ENCODE measurements at regions not wholly inside any gene's neighbourhood (a gene's known extent, or its start where the extent isn't known, plus 50 kb on each side); places are given as distances from the start of the nearest gene placed in this dataset.
A peak's percentile ranks its signal among the peaks of the same experiment; 100 is the strongest.

DNA sequence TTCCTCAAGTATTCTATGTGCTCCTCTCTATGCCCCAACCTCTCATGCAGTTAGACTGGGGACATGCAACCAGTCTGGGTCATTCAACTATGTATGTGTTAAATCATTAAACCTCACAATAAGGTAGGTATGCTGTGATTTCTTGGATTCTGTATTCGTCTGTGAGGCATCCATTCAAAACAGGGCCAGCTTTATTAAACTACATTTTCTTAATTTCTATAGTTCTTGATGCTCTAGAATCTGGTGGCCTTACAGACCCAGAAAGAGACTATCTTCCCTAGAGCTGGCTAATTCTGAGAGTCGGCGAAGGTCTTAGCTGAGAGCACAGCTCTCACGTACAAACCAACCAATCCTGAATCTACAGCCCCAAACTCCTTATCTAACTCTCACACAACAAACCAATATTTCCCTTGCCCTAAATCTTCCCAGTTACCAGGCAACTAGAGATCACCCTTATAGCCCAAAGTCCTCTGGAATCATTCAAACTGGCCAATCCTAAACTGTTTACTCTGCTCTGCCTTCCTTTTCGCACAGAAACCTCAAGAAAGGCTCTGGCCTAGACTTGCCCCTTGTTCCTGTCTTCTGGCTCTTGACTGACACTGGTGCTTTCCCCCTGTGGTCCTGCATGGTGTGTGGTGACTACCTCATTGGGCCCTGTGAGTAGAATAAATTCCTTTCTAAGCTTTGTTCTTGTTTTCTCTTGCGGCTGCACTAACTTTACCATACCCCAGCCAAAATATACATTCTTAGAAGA, 203.5 kb upstream of the TET2 start:
- DNase-seq (ENCODE audit: low spot score) (no peak), FAIRE-seq (no peak)

GRCh38 chr4:104944596-104944995, 202.1 kb upstream of the TET2 start:
- FAIRE-seq (no peak), DNase-seq (ENCODE audit: low spot score) (no peak)

DNA sequence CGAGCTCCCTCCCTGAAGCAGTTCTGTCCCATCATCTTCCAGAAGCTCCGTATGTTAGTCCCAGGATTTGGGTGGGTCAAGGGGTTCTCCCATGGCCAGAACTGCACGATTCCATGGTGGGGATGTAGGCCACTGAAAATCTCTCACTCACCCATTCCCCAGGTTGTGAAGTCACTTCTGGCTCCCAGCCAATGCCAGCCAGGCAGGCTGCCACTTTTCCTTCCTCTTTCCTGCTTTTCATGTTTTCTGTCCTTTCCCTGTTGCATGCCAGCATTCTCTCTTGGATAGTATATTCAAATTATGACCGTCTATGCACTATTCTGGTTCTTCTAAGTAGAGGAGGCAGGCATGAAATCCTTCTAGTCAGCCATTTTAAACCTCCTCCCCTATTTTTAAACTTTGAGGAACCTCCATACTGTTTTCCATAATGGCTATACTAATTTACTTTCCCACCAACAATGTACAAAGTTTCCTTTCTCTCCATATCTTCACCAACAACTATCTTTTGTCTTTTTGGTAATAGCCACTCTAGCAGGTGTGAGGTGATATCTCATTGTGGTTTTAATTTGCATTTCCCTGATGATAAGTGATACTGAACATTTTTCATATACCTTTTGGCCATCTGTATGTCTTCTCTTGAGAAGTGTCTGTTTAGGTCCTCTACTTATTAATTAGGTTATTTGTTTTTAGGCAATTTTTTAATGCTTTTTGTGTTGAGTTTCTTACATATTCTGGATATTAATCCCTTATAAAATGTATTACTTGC, 182.1 kb upstream of the TET2 start:
- FAIRE-seq: no peak
- no peak for DNase-seq (ENCODE audit: low spot score)

DNA sequence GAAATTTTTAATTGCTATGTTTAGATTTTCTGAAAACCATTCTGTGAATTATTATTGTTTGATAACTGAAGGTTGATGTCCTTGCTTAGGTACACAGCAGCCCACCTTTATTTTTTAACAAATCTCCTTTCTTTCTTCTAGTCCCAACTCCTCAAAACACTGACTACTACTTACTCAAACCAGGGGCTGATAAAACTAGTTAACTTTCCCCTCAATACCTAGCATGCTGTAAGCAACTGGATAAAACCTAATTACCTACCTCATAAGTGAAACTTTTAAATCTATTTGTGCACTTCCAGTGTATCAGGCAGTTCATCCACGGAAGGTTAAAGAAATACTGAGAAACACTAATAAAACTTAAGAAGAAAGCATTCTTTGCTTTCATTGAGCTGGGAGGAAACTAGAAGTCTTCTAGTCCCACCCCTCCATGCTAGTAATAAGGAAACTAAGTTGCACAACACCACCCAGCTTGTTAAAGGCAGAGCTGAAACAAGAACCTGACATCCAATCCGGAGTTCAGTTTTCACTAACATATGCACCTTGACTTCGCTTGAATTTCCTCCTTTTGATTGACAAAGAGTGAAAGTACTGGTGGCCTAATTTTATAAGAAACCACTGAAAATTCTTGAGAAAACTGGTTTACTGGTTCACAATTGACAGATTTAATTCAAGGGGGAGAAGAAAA, 180.2 kb upstream of the TET2 start:
- FAIRE-seq: no peak
- DNase-seq (ENCODE audit: low spot score): no peak

- no peak for FAIRE-seq
- no peak for DNase-seq (ENCODE audit: low spot score)
Measured at GRCh38 chr4:104967034-104967401, 179.7 kb upstream of the TET2 start.

- DNase-seq (ENCODE audit: low spot score) (no peak), FAIRE-seq (no peak)
Measured at GRCh38 chr4:104969394-104970082, 177.1 kb upstream of the TET2 start.

DNA sequence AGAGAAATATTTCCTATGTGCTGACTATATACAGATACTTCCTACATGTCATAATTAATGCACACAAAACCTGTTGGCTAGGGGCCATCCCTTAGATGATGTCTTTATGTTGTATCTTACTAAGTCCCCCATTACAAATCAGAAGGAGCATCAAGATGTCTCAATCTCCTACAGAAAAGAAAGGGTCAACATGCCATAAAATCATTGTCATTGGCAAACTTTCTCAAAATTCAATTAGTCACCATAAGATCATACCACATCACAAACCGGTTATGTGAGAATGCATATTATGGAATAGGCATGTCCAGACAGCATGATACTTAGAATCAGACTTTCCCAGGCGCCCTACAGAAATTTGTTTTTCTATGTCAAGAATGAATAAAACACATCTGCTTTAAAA, 175.2 kb upstream of the TET2 start:
- DNase-seq (ENCODE audit: low spot score): no peak
- no peak for FAIRE-seq

DNA sequence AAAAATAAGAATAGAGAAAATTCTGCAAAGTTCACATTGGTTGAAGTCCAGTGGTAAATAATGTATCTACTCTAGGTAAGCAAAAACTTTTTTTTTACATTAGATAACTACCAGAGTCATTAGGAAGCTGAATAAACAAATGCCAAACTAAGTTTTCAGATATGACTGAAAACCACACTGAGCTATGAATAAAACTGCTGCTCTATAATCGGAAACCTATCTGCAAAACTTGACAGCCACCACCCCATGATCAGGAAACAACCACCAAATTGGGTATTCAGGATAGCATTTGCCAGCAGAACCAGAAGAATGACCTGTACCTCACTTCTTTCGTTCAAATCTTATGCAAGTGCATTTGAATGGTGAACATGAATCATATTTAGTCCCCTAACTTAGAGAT, 173.0 kb upstream of the TET2 start:
- FAIRE-seq (no peak), DNase-seq (ENCODE audit: low spot score) (no peak)

DNA sequence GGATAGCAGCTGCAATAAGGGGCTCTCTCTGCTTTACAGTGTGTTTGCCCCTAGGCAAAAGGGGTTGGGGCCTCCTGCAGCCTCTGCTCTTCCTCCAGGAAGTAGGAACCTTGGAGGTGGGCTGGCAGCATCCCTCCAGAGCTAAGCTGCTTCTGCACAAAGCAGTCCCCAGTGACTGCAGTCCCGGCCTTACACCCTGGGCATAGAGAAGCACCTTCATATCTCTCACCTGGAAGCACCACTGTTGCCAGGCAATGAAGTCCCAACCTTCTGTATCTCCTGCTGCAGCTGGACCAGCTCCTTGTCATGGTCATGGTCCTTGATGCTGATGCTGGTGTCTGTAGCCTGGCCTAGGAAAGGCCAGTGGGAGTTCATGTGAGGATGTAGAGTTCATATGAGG, 171.1 kb upstream of the TET2 start:
- FAIRE-seq: no peak
- DNase-seq (ENCODE audit: low spot score): no peak

- FAIRE-seq (no peak), DNase-seq (ENCODE audit: low spot score) (no peak)
Measured at GRCh38 chr4:104976262-104976661, 170.4 kb upstream of the TET2 start.

GRCh38 chr4:104979083-104979760, 167.5 kb upstream of the TET2 start:
- DNase-seq (ENCODE audit: low spot score) (no peak), FAIRE-seq (no peak)

DNA sequence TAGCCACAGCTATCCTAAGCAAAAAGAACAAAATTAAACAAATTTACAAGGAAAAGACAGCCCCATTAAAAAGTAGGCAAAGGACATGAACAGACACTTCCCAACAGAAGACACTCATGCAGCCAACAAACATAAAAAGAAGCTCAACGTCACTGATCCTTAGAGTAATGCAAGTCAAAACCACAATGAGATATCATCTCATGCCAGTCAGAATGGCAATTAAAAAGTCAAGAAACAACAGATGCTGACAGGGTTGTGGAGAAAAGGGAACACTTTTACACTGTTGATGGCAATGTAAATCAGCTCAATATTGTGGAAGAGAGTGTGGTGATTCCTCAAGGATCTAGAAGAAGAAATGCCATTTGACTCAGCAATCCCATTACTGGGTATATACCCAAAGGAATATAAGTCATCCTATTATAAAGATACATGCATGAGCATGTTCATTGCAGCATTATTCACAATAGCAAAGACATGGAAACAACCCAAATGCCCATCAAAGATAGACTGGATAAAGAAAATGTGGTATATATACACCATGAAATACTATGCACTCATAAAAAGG, 163.0 kb upstream of the TET2 start:
- DNase-seq (ENCODE audit: low spot score): no peak
- FAIRE-seq: no peak

- DNase-seq (ENCODE audit: low spot score) (no peak), FAIRE-seq (no peak)
Measured at GRCh38 chr4:104986306-104986705, 160.4 kb upstream of the TET2 start.

DNA sequence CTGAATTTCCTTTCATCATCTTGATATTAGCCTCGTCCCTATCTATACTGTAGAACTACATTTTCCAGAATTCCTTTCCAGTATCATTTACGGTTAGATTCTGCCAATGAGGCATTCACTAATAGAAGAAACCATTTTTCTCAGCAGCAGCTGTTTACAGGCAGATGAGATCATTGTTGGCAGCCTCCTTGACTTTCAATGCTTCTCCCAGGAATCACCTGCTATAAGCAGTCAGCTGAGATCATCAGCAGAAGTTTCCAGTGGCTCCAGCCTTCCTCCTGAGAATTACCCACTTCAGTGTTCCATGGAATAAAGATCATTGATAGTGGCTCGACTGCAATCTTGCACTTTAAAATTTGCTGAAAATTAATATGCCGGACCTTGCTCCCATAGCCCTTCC, 157.3 kb upstream of the TET2 start:
- FAIRE-seq: no peak
- DNase-seq (ENCODE audit: low spot score): peak; percentile 26

- DNase-seq (ENCODE audit: low spot score) (no peak), FAIRE-seq (no peak)
Measured at GRCh38 chr4:105002278-105002677, 144.4 kb upstream of the TET2 start.

- DNase-seq (ENCODE audit: low spot score): no peak
- FAIRE-seq: no peak
Measured at GRCh38 chr4:105014234-105014633, 132.4 kb upstream of the TET2 start.

DNA sequence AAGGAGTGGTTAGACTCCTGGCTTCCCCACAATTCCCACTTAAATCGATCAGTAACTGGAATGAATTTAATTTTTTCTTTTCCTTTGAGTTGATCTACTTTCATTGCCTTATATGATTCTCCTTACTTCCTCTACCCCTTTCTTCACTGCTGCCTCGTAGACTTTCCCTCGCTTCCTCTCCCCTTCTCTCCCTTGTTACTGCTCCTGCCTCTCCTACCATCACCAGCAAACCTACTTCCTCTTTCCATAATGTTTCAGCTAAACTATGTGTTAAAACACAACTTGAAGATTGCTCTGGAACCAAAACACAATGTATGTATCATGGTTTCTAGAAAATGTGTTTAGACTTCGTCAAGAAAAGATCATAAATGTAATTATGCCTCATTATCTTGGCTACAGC, 132.0 kb upstream of the TET2 start:
- FAIRE-seq (peak; percentile 27), DNase-seq (ENCODE audit: low spot score) (no peak)

DNA sequence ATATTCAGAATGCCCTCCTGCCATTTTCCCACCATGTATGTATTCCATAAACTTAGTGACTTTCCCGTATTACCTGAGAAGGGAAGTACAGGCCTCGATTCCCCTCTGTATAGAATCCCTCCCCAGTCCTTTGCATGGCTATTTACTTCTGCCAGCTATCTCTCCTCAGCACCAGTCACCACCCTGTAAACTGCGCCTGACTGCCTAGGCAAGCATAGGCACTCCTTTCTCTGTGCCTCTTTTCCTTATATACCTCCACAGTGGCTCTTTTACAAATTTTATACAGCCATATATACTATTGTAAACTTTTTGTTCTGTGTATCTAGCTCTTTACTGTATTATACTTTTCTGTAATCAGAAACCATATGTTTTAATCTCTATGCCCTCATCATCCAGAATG, 130.9 kb upstream of the TET2 start:
- DNase-seq (ENCODE audit: low spot score): no peak
- no peak for FAIRE-seq

GRCh38 chr4:105022811-105023667, 123.6 kb upstream of the TET2 start:
- DNase-seq (ENCODE audit: low spot score): peak; percentile 67
- no peak for FAIRE-seq

DNA sequence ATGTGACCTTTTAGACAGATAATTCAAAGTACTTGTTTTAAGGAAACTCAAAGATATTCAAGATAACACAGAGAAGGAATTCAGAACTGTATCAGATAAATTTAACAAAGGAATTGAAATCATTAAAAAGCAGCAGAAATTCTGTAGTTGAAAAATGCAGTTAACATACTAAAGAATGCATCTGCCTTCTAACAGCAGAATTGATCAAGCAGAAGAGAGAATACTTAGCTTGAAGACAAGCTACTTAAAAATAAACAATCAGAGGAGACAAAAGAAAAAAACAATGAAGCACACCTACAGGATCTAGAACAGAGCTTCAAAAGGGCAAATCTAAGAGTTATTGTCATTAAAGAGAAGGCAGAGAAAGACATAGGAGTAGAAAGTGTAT, 123.0 kb upstream of the TET2 start:
- no peak for FAIRE-seq

More for the DNA sequence above, 123.0 kb upstream of the TET2 start:
- DNase-seq (ENCODE audit: low spot score): no peak

Data from urothelium cell line (cell line).